KBM-7 (cell line): ENCODE measurements at regions not wholly inside any gene's neighbourhood (a gene's known extent, or its start where the extent isn't known, plus 50 kb on each side); places are given as distances from the start of the nearest gene placed in this dataset.

ENCODE experiments used
- DNase-seq: peaks from one replicate; pipeline ENCODE4 v3.0.0-alpha.2; 2015
- in situ Hi-C: fragments of 300-500 bp; cut with MboI; formaldehyde crosslinking; loops from 2 replicates; pipeline ENCODE4 v1.14.3; 2020; ENCODE audit warnings: low sequenced_read_pairs, low pct_unique_long_range_greater_than_20kb, mixed read lengths

GRCh38 chr22:48531761-48532435 is 1295.8 kb downstream of the BRD1 start:
- in situ Hi-C loops = no loop called here
- DNase-seq = no peak

- in situ Hi-C loops = no loop called here
- no peak for DNase-seq
Measured at GRCh38 chr22:48531108-48531507, 1296.6 kb downstream of the BRD1 start.

GRCh38 chr22:48530666-48531065 is 1297.0 kb downstream of the BRD1 start:
- no peak for DNase-seq
- in situ Hi-C loops = no loop called here

- in situ Hi-C loops = no loop called here
- no peak for DNase-seq
Measured at GRCh38 chr22:48528221-48528915, 1299.3 kb downstream of the BRD1 start.

- in situ Hi-C loops = no loop called here
- no peak for DNase-seq
Measured at GRCh38 chr22:48523761-48524160, 1303.9 kb downstream of the BRD1 start.

GRCh38 chr22:48523091-48523490 is 1304.6 kb downstream of the BRD1 start:
- DNase-seq = no peak
- in situ Hi-C loops = no loop called here

- no peak for DNase-seq
- in situ Hi-C loops = no loop called here
Measured at GRCh38 chr22:48522271-48522670, 1305.4 kb downstream of the BRD1 start.

- in situ Hi-C loops = no loop called here
- DNase-seq = no peak
Measured at GRCh38 chr22:48520884-48521588, 1306.6 kb downstream of the BRD1 start.

- no peak for DNase-seq
- in situ Hi-C loops = no loop called here
Measured at GRCh38 chr22:48520207-48520606, 1307.5 kb downstream of the BRD1 start.

GRCh38 chr22:48517039-48518030 is 1310.3 kb downstream of the BRD1 start:
- no peak for DNase-seq

GRCh38 chr22:48516571-48516970 is 1311.1 kb downstream of the BRD1 start:
- DNase-seq = no peak
- in situ Hi-C loops = no loop called here

More at GRCh38 chr22:48517039-48518030, 1310.3 kb downstream of the BRD1 start:
- in situ Hi-C loops = no loop called here

- DNase-seq = no peak
- in situ Hi-C loops = no loop called here
Measured at GRCh38 chr22:48515571-48516200, 1312.0 kb downstream of the BRD1 start.

GRCh38 chr22:48513929-48514328 is 1313.7 kb downstream of the BRD1 start:
- DNase-seq = no peak
- in situ Hi-C loops = no loop called here

- in situ Hi-C loops = no loop called here
- DNase-seq = no peak
Measured at GRCh38 chr22:48513446-48513845, 1314.2 kb downstream of the BRD1 start.

- no peak for DNase-seq
- in situ Hi-C loops = no loop called here
Measured at GRCh38 chr22:48511781-48512327, 1315.8 kb downstream of the BRD1 start.

GRCh38 chr22:48511211-48511610 is 1316.5 kb downstream of the BRD1 start:
- no peak for DNase-seq
- in situ Hi-C loops = no loop called here

- DNase-seq = no peak
- in situ Hi-C loops = no loop called here
Measured at GRCh38 chr22:48510599-48510998, 1317.1 kb downstream of the BRD1 start.

- in situ Hi-C loops = no loop called here
- DNase-seq = no peak
Measured at GRCh38 chr22:48507595-48508350, 1319.9 kb downstream of the BRD1 start.
